ENCODE measurements at regions not wholly inside any gene's neighbourhood (a gene's known extent, or its start where the extent isn't known, plus 50 kb on each side); places are given as distances from the start of the nearest gene placed in this dataset.

DNA sequence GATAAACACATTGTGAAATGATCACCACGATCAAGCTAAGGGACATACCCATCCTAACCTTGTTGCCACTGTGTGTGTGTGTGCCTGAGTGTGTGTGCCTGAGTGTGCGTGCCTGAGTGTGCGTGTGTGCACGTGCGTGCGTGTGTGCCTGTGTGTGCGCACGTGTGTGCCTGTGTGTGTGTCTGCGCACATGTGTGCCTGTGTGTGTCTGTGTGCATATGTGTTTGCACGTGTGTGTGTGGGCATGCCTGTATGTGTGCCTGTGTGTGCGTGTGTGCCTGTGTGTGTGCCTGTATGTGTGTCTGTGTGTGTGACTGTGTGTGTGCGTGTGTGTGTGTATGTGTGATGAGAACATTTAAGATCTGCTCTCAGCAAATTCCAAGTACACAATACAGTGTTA lies 244.1 kb upstream of the DPP6 start:
- Histone ChIP-seq H3K4me3 (ENCODE audit: low read depth in 1 of 2, low read length in 1 of 2) (no peak overlapping the region), H3K27me3 (no peaks in the 10 kb centered on the region)

DNA sequence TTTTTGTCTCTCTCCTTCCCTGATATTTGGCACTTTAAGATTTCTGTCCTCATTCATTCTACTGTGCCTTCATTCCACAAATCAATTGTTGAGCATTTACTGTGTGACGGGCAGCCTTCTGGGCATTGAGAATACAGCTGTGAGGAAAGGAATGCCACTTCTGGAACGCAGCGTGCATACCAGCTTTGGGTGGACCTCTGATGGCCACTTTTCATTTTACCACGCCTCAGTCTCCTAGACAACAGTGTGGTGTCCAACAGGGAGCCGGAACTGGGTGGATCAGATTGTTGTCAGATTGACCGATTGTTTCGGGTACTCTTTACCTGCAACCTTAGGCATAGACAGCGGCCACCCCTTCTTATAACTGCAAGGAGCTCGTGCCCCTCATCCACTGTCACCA lies 222.7 kb upstream of the DPP6 start:
- Histone ChIP-seq H3K27me3 (no peaks in the 10 kb centered on the region), H3K36me3 (no peaks in the 10 kb centered on the region), H3K4me3 (ENCODE audit: low read depth in 1 of 2, low read length in 1 of 2) (no peak overlapping the region), H3K27ac (no peak overlapping the region), H3K9me3 (no peaks in the 10 kb centered on the region), H3K4me1 (ENCODE audit: control insufficient read depth in 1 of 2, insufficient read depth in 1 of 2, low read depth in 1 of 2, low read length in 1 of 2) (no peaks in the 10 kb centered on the region)
- TF ChIP-seq CTCF (IDR thresholded peaks at IDR 0.05) = no peak

More for the DNA sequence above, 244.1 kb upstream of the DPP6 start:
- no peaks in the 10 kb centered on the region for H3K36me3 ChIP-seq
- no peaks in the 10 kb centered on the region for H3K4me1 ChIP-seq (ENCODE audit: control insufficient read depth in 1 of 2, insufficient read depth in 1 of 2, low read depth in 1 of 2, low read length in 1 of 2)
- no peak overlapping the region for H3K27ac ChIP-seq
- no peaks in the 10 kb centered on the region for H3K9me3 ChIP-seq
- no peak for TF ChIP-seq CTCF (IDR thresholded peaks at IDR 0.05)

DNA sequence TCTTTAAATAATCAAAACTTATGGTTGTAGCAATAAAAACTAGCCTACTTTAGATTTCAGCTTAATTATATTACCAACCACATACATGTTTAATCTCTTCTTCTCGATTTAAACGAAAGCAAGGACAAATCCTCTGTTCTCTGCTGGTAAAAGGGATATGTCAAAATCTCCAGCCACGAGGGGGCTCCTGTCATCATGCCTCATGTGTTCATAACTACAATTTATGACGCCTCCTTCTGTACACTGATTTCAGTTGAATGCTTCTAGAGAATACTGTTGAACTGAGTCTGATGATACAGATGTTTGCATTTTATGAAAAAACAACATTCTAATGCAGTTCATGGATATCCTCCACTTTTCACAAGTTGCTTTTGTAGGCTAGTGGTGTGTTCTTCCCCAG lies 220.0 kb upstream of the DPP6 start:
- Histone ChIP-seq H3K4me1 (ENCODE audit: control insufficient read depth in 1 of 2, insufficient read depth in 1 of 2, low read depth in 1 of 2, low read length in 1 of 2) (no peaks in the 10 kb centered on the region), H3K36me3 (no peaks in the 10 kb centered on the region), H3K4me3 (ENCODE audit: low read depth in 1 of 2, low read length in 1 of 2) (no peak overlapping the region), H3K27ac (no peak overlapping the region), H3K27me3 (no peaks in the 10 kb centered on the region), H3K9me3 (no peaks in the 10 kb centered on the region)
- TF ChIP-seq CTCF (IDR thresholded peaks at IDR 0.05) = no peak

- Histone ChIP-seq H3K27me3 (no peaks in the 10 kb centered on the region), H3K4me3 (ENCODE audit: low read depth in 1 of 2, low read length in 1 of 2) (no peak overlapping the region), H3K9me3 (no peaks in the 10 kb centered on the region), H3K4me1 (ENCODE audit: control insufficient read depth in 1 of 2, insufficient read depth in 1 of 2, low read depth in 1 of 2, low read length in 1 of 2) (no peaks in the 10 kb centered on the region), H3K27ac (no peak overlapping the region), H3K36me3 (no peaks in the 10 kb centered on the region)
- TF ChIP-seq CTCF (IDR thresholded peaks at IDR 0.05) = no peak
Measured at GRCh38 chr7:153835103-153835502, 217.1 kb upstream of the DPP6 start.

DNA sequence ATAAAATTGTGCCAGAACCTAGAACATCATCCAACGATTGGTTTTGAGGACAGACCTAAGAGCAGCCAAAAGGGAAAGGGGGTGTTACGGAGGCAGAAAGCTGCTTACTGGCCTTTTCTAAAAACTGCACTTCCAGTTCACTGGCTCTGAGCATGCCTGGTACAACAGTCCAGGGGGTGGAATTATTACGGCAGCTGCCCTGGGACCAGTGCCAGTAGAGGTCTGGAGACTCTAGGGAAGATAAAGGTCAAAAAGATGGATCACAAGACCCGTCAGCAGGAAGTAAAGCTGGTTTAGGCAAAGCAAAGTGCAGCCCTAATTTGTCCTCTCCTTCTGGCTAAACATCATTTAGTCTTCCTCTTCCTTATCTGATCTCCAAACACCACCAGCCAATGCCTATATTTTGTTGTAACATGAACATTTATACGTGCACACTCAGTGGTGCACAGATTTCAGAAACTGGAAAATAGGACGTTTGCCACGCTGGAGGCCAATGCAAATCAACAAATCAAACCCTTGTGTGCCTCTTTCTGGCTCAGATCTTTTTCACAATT lies 216.4 kb upstream of the DPP6 start:
- H3K36me3 ChIP-seq = no peaks in the 10 kb centered on the region
- no peaks in the 10 kb centered on the region for H3K9me3 ChIP-seq
- H3K27ac ChIP-seq = no peak overlapping the region
- no peak overlapping the region for H3K4me3 ChIP-seq (ENCODE audit: low read depth in 1 of 2, low read length in 1 of 2)
- no peak for TF ChIP-seq CTCF (IDR thresholded peaks at IDR 0.05)
- H3K27me3 ChIP-seq = no peaks in the 10 kb centered on the region
- no peaks in the 10 kb centered on the region for H3K4me1 ChIP-seq (ENCODE audit: control insufficient read depth in 1 of 2, insufficient read depth in 1 of 2, low read depth in 1 of 2, low read length in 1 of 2)

GRCh38 chr7:153838591-153838990 lies 213.6 kb upstream of the DPP6 start:
- no peak for TF ChIP-seq CTCF (IDR thresholded peaks at IDR 0.05)

More at GRCh38 chr7:153838591-153838990, 213.6 kb upstream of the DPP6 start:
- no peaks in the 10 kb centered on the region for H3K9me3 ChIP-seq
- H3K4me3 ChIP-seq (ENCODE audit: low read depth in 1 of 2, low read length in 1 of 2) = no peak overlapping the region
- no peaks in the 10 kb centered on the region for H3K4me1 ChIP-seq (ENCODE audit: control insufficient read depth in 1 of 2, insufficient read depth in 1 of 2, low read depth in 1 of 2, low read length in 1 of 2)
- no peaks in the 10 kb centered on the region for H3K27me3 ChIP-seq
- no peaks in the 10 kb centered on the region for H3K36me3 ChIP-seq
- H3K27ac ChIP-seq = no peak overlapping the region

Data from neutrophil (primary cell).